Common myeloid progenitor, CD34-positive (primary cell): ENCODE measurements at regions not wholly inside any gene's neighbourhood (a gene's known extent, or its start where the extent isn't known, plus 50 kb on each side); places are given as distances from the start of the nearest gene placed in this dataset.

Experiments
- CTCF ChIA-PET: fragments of 350-600 bp; sonication (Branson Sonifier 250); formaldehyde crosslinking; loops from one replicate; lab custom pipeline; 2021; ENCODE audit warnings: antibody characterized with exemption; lab: Charles Lee
- POLR2A ChIA-PET: fragments of 350-600 bp; sonication (Branson Sonifier 250); formaldehyde crosslinking; loops from one replicate; lab custom pipeline; 2021; ENCODE audit warnings: antibody characterized with exemption; lab: Charles Lee
- DNase-seq, 3 donors: peaks; one replicate each; pipeline versions ENCODE4 v3.0.0 to v3.0.0-alpha.2; 2013
- H3K27ac ChIP-seq, 2 experiments: 1 replicate in 1 of 2; 2 replicates in 1 of 2; pipeline ENCODE4 v1.7.0; 2013; ENCODE audit warnings: inconsistent platforms in 2 of 2, low read length in 2 of 2, mild to moderate bottlenecking in 2 of 2, low read depth in 1 of 2, moderate library complexity in 1 of 2; ENCODE audit not compliant: severe bottlenecking in 2 of 2, insufficient read depth in 1 of 2, poor library complexity in 1 of 2
- H3K27me3 ChIP-seq, 5 experiments: replicated peaks in 2 of 5; 1 replicate in 3 of 5; 2 replicates in 2 of 5; pipeline versions ENCODE4 v1.6.1 to v1.7.0; 2013; ENCODE audit warnings: low read length in 4 of 5, mild to moderate bottlenecking in 2 of 5, moderate library complexity in 2 of 5, inconsistent platforms in 1 of 5; ENCODE audit not compliant: insufficient read depth in 5 of 5, control insufficient read depth in 4 of 5
- H3K36me3 ChIP-seq, 4 experiments: 1 replicate in 2 of 4; 2 replicates in 2 of 4; pipeline versions ENCODE4 v1.6.1 to v1.7.0; 2013; ENCODE audit warnings: low read length in 3 of 4, control low read depth in 1 of 4, mild to moderate bottlenecking in 1 of 4; ENCODE audit not compliant: control insufficient read depth in 4 of 4, insufficient read depth in 4 of 4
- H3K4me1 ChIP-seq, 4 experiments: 1 replicate in 3 of 4; 2 replicates in 1 of 4; pipeline versions ENCODE4 v1.6.1 to v1.7.1; 2013; ENCODE audit warnings: low read length in 3 of 4, mild to moderate bottlenecking in 3 of 4, control low read depth in 1 of 4, inconsistent platforms in 1 of 4, moderate library complexity in 1 of 4; ENCODE audit not compliant: control insufficient read depth in 4 of 4, insufficient read depth in 4 of 4; ENCODE audit errors: control extremely low read depth in 1 of 4
- H3K4me3 ChIP-seq, 7 experiments: 1 replicate in 4 of 7; 2 replicates in 3 of 7; pipeline versions ENCODE4 v1.5.1 to v1.7.0; 2013; ENCODE audit warnings: mild to moderate bottlenecking in 7 of 7, low read length in 6 of 7, moderate library complexity in 6 of 7, inconsistent platforms in 2 of 7, low read depth in 2 of 7, control low read depth in 1 of 7; ENCODE audit not compliant: insufficient read depth in 4 of 7, control insufficient read depth in 1 of 7; ENCODE audit errors: extremely low read depth in 1 of 7
- H3K9me3 ChIP-seq, 5 experiments: 1 replicate in 4 of 5; 2 replicates in 1 of 5; pipeline versions ENCODE4 v1.6.1 to v1.7.1; 2013; ENCODE audit warnings: low read length in 4 of 5, mild to moderate bottlenecking in 2 of 5, inconsistent platforms in 1 of 5, low read depth in 1 of 5, moderate library complexity in 1 of 5; ENCODE audit not compliant: control insufficient read depth in 4 of 5, insufficient read depth in 2 of 5; ENCODE audit errors: control extremely low read depth in 1 of 5
- WGBS: methylation state at CpG from one replicate; pipeline ENCODE4 v1.1.5; 2013; ENCODE audit not compliant: insufficient coverage; 5-methylcytosine and 5-hydroxymethylcytosine counted together

- Histone ChIP-seq H3K4me3 (no peak overlapping the region), H3K27ac (no peak overlapping the region), H3K27me3 (no peaks in the 10 kb centered on the region), H3K4me1 (peaks cover 0 to 12% (median 9%) of the 10 kb centered on the region in 4 experiments), H3K9me3 (no peaks in the 10 kb centered on the region), H3K36me3 (no peaks in the 10 kb centered on the region)
- CTCF ChIA-PET = interaction anchor here (1.5 kb wide), 1 partner anchor 145 kb away, joined by 4 read pairs; no protein-coding TSS in a partner anchor
- DNase-seq = peak; percentile 10 to 24 (median 19)
- WGBS = 73% methylated on average over 21 of the region's 22 CpGs
- POLR2A ChIA-PET = no interaction called here
Observed at GRCh38 chr21:41671859-41672542, 94.9 kb downstream of the RIPK4 start.

GRCh38 chr21:41671212-41671762 is 95.6 kb downstream of the RIPK4 start:
- ChIA-PET CTCF (interaction anchor here (1.5 kb wide), 1 partner anchor 145 kb away, joined by 4 read pairs; no protein-coding TSS in a partner anchor), POLR2A (no interaction called here)
- H3K27me3 ChIP-seq = no peaks in the 10 kb centered on the region

GRCh38 chr21:41670056-41670805 is 96.6 kb downstream of the RIPK4 start:
- no peaks in the 10 kb centered on the region for H3K36me3 ChIP-seq
- CTCF ChIA-PET = interaction anchor here (1.5 kb wide), 1 partner anchor 147 kb away, joined by 4 read pairs; no protein-coding TSS in a partner anchor

More at GRCh38 chr21:41671212-41671762, 95.6 kb downstream of the RIPK4 start:
- Histone ChIP-seq H3K4me3 (no peak overlapping the region), H3K36me3 (no peaks in the 10 kb centered on the region), H3K4me1 (peaks cover 0 to 16% (median 12%) of the 10 kb centered on the region in 4 experiments), H3K9me3 (no peaks in the 10 kb centered on the region), H3K27ac (no peak overlapping the region)
- WGBS = 82% methylated on average over 3 of the region's 4 CpGs
- DNase-seq = no peak

GRCh38 chr21:41669533-41669830 is 97.4 kb downstream of the RIPK4 start:
- CTCF ChIA-PET = no interaction called here
- 96% methylated on average over 4 of the region's 4 CpGs for WGBS
- no peaks in the 10 kb centered on the region for H3K9me3 ChIP-seq
- H3K27me3 ChIP-seq = peaks cover 0 to 1% (median 0%) of the 10 kb centered on the region in 5 experiments
- no peak overlapping the region for H3K27ac ChIP-seq
- H3K36me3 ChIP-seq = no peaks in the 10 kb centered on the region
- no peak for DNase-seq
- POLR2A ChIA-PET = no interaction called here
- no peak overlapping the region for H3K4me3 ChIP-seq
- peaks cover 0 to 16% (median 12%) of the 10 kb centered on the region in 4 experiments for H3K4me1 ChIP-seq

More at GRCh38 chr21:41670056-41670805, 96.6 kb downstream of the RIPK4 start:
- Histone ChIP-seq H3K27ac (no peak overlapping the region), H3K4me1 (peaks cover 0 to 16% (median 12%) of the 10 kb centered on the region in 4 experiments), H3K27me3 (no peaks in the 10 kb centered on the region), H3K9me3 (no peaks in the 10 kb centered on the region), H3K4me3 (no peak overlapping the region)
- 93% methylated on average over 27 of the region's 28 CpGs for WGBS
- POLR2A ChIA-PET = no interaction called here
- no peak for DNase-seq

GRCh38 chr21:41668686-41669532 is 97.9 kb downstream of the RIPK4 start:
- DNase-seq = no peak
- CTCF ChIA-PET = no interaction called here

GRCh38 chr21:41668051-41668541 is 98.8 kb downstream of the RIPK4 start:
- 90% methylated on average over 11 of the region's 11 CpGs for WGBS
- ChIA-PET POLR2A (no interaction called here), CTCF (no interaction called here)
- no peak overlapping the region for H3K4me3 ChIP-seq
- peaks cover 0 to 4% (median 0%) of the 10 kb centered on the region in 5 experiments for H3K27me3 ChIP-seq
- H3K27ac ChIP-seq = no peak overlapping the region
- no peaks in the 10 kb centered on the region for H3K36me3 ChIP-seq
- H3K9me3 ChIP-seq = no peaks in the 10 kb centered on the region
- peaks cover 0 to 16% (median 12%) of the 10 kb centered on the region in 4 experiments for H3K4me1 ChIP-seq
- DNase-seq = no peak

More at GRCh38 chr21:41668686-41669532, 97.9 kb downstream of the RIPK4 start:
- 97% methylated on average over 11 of the region's 26 CpGs for WGBS
- Histone ChIP-seq H3K9me3 (no peaks in the 10 kb centered on the region), H3K36me3 (no peaks in the 10 kb centered on the region), H3K4me3 (no peak overlapping the region), H3K27ac (no peak overlapping the region), H3K4me1 (peaks cover 0 to 16% (median 12%) of the 10 kb centered on the region in 4 experiments), H3K27me3 (peaks cover 0 to 4% (median 0%) of the 10 kb centered on the region in 5 experiments)
- POLR2A ChIA-PET = no interaction called here
